ENCODE measurements at regions not wholly inside any gene's neighbourhood (a gene's known extent, or its start where the extent isn't known, plus 50 kb on each side); places are given as distances from the start of the nearest gene placed in this dataset.

DNA sequence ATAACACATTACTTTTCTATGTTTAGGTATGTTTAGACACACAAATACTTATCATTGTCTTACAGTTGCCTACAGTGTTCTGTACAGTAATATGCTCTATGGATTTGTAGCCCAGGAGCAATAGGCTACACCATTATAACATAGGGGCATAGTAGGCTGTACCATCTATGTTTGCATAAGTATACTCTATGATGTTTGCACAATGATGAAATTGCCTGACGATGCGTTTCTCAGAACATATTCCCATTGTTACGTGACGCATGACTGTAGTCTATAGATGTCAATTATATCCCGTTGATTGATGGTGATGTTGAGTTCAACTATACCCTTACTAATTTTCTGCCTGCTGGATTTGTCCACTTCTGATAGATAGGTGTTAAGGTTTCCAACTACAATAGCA lies 139.4 kb upstream of the PFN2 start:
- Histone ChIP-seq H3K27ac (ENCODE audit: low read depth in 1 of 2, low read length in 2 of 2) (no peak overlapping the region), H3K4me3 (ENCODE audit: low read length) (no peak overlapping the region), H3K27me3 (ENCODE audit: control insufficient read depth in 1 of 2, insufficient read depth in 2 of 2, low read length in 2 of 2) (peaks cover 0 to 2% of the 10 kb centered on the region in 2 experiments), H3K4me1 (ENCODE audit: insufficient read depth, low read length) (no peaks in the 10 kb centered on the region), H3K9me3 (ENCODE audit: control insufficient read depth in 1 of 2, insufficient read depth in 1 of 2, low read length in 2 of 2) (no peaks in the 10 kb centered on the region), H3K36me3 (ENCODE audit: insufficient read depth, low read length) (no peaks in the 10 kb centered on the region)
- H3K27me3 Mint-ChIP-seq: peaks cover 34% of the 10 kb centered on the region
- no peak for ATAC-seq (ENCODE audit: poor library complexity)
- no peak for TF ChIP-seq CTCF (IDR thresholded peaks at IDR 0.05)
- ChIA-PET POLR2A (no interaction called here), CTCF (no interaction called here)
- no peaks in the 10 kb centered on the region for H3K9me3 Mint-ChIP-seq
- H3K27ac Mint-ChIP-seq: no peak overlapping the region
- no peaks in the 10 kb centered on the region for H3K4me1 Mint-ChIP-seq (ENCODE audit: low read depth)
- H3K36me3 Mint-ChIP-seq (ENCODE audit: low read depth): no peaks in the 10 kb centered on the region
- H3K4me3 Mint-ChIP-seq: no peak overlapping the region
- intact Hi-C loops (cut with DNase I, micrococcal nuclease): no loop called here
- DNase-seq: no peak

GRCh38 chr3:150107429-150108175 lies 136.9 kb upstream of the PFN2 start:
- H3K4me3 Mint-ChIP-seq: no peak overlapping the region
- DNase-seq (no peak), ATAC-seq (ENCODE audit: poor library complexity) (no peak)
- peaks cover 42% of the 10 kb centered on the region for H3K27me3 Mint-ChIP-seq
- H3K4me1 ChIP-seq (ENCODE audit: insufficient read depth, low read length): no peaks in the 10 kb centered on the region
- H3K36me3 Mint-ChIP-seq (ENCODE audit: low read depth): no peaks in the 10 kb centered on the region
- H3K27me3 ChIP-seq (ENCODE audit: control insufficient read depth in 1 of 2, insufficient read depth in 2 of 2, low read length in 2 of 2): no peaks in the 10 kb centered on the region
- H3K27ac ChIP-seq (ENCODE audit: low read depth in 1 of 2, low read length in 2 of 2): no peak overlapping the region
- no peaks in the 10 kb centered on the region for H3K9me3 Mint-ChIP-seq
- H3K9me3 ChIP-seq (ENCODE audit: control insufficient read depth in 1 of 2, insufficient read depth in 1 of 2, low read length in 2 of 2): no peaks in the 10 kb centered on the region
- peaks cover 9% of the 10 kb centered on the region for H3K4me1 Mint-ChIP-seq (ENCODE audit: low read depth)
- ChIA-PET POLR2A (no interaction called here), CTCF (no interaction called here)
- no peaks in the 10 kb centered on the region for H3K36me3 ChIP-seq (ENCODE audit: insufficient read depth, low read length)
- no peak overlapping the region for H3K4me3 ChIP-seq (ENCODE audit: low read length)
- no peak overlapping the region for H3K27ac Mint-ChIP-seq
- intact Hi-C loops (cut with DNase I, micrococcal nuclease): no loop called here
- no peak for TF ChIP-seq CTCF (IDR thresholded peaks at IDR 0.05)

GRCh38 chr3:150106740-150107428 lies 136.2 kb upstream of the PFN2 start:
- H3K4me3 Mint-ChIP-seq: no peak overlapping the region

More at GRCh38 chr3:150106740-150107428, 136.2 kb upstream of the PFN2 start:
- DNase-seq (no peak), ATAC-seq (ENCODE audit: poor library complexity) (no peak)
- intact Hi-C loops (cut with DNase I, micrococcal nuclease): no loop called here
- Histone ChIP-seq H3K4me3 (ENCODE audit: low read length) (no peak overlapping the region), H3K27ac (ENCODE audit: low read depth in 1 of 2, low read length in 2 of 2) (no peak overlapping the region), H3K9me3 (ENCODE audit: control insufficient read depth in 1 of 2, insufficient read depth in 1 of 2, low read length in 2 of 2) (no peaks in the 10 kb centered on the region), H3K27me3 (ENCODE audit: control insufficient read depth in 1 of 2, insufficient read depth in 2 of 2, low read length in 2 of 2) (no peaks in the 10 kb centered on the region), H3K36me3 (ENCODE audit: insufficient read depth, low read length) (no peaks in the 10 kb centered on the region), H3K4me1 (ENCODE audit: insufficient read depth, low read length) (no peaks in the 10 kb centered on the region)
- no peak for TF ChIP-seq CTCF (IDR thresholded peaks at IDR 0.05)
- Mint-ChIP-seq H3K9me3 (no peaks in the 10 kb centered on the region), H3K27ac (no peak overlapping the region), H3K4me1 (ENCODE audit: low read depth) (peaks cover 9% of the 10 kb centered on the region), H3K27me3 (peaks cover 42% of the 10 kb centered on the region), H3K36me3 (ENCODE audit: low read depth) (no peaks in the 10 kb centered on the region)
- ChIA-PET POLR2A (no interaction called here), CTCF (no interaction called here)
